GM23338 (cell line): ENCODE measurements at regions not wholly inside any gene's neighbourhood (a gene's known extent, or its start where the extent isn't known, plus 50 kb on each side); places are given as distances from the start of the nearest gene placed in this dataset.

Source experiments
- CTCF ChIP-seq, 2 experiments: fragments of 200-600 bp in 1 of 2; sonication (generic) in 1 of 2; conservative IDR thresholded peaks; 2 replicates each; pipeline versions ENCODE4 v1.5.1 to v1.6.1; 2016 to 2017; ENCODE audit warnings: antibody characterized with exemption in 2 of 2, low read depth in 2 of 2, mild to moderate bottlenecking in 2 of 2, moderate library complexity in 1 of 2
- EZH2 ChIP-seq: fragments of 200-600 bp; sonication (generic); IDR thresholded peaks from one replicate; pipeline ENCODE4 v1.8.0; 2017; ENCODE audit warnings: antibody characterized with exemption, mild to moderate bottlenecking, low read depth; ENCODE audit not compliant: unreplicated experiment
- REST ChIP-seq: IDR thresholded peaks from one replicate; pipeline ENCODE4 v1.6.1; 2018; ENCODE audit warnings: antibody characterized with exemption; ENCODE audit not compliant: unreplicated experiment

GRCh38 chr10:8181496-8182157 is 127.1 kb downstream of the GATA3 start:
- no peak for TF ChIP-seq CTCF (conservative IDR thresholded peaks at IDR 0.05; ENCODE audit: low read depth in 2 of 2)
- no peak for TF ChIP-seq REST
- TF ChIP-seq EZH2 = no peak
